Activated CD4-positive, alpha-beta T cell treated with anti-CD3 and anti-CD28 coated beads for 36 hours (primary cell): ENCODE measurements at regions not wholly inside any gene's neighbourhood (a gene's known extent, or its start where the extent isn't known, plus 50 kb on each side); places are given as distances from the start of the nearest gene placed in this dataset.

Source experiments
- ATAC-seq: fragments of 200-7000 bp; cut with Tn5 transposase; one replicate; pipeline ENCODE4 v1.10.0; 2021; ENCODE audit warnings: mild to moderate bottlenecking, moderate library complexity
- CTCF ChIA-PET: fragments of 350-600 bp; sonication (Branson Sonifier 250); formaldehyde crosslinking; loops from one replicate; lab custom pipeline; 2021; ENCODE audit warnings: antibody characterized with exemption; lab: Charles Lee
- POLR2A ChIA-PET: fragments of 350-600 bp; sonication (Branson Sonifier 250); formaldehyde crosslinking; loops from one replicate; lab custom pipeline; 2021; ENCODE audit warnings: antibody characterized with exemption, inconsistent platforms; lab: Charles Lee
- DNase-seq: peaks from one replicate; pipeline ENCODE4 v3.0.0-alpha.2; 2020
- H3K27ac Mint-ChIP-seq: one replicate; pipeline ENCODE4 v1.8.0; 2021; ENCODE audit warnings: mixed read lengths
- H3K27me3 Mint-ChIP-seq: one replicate; pipeline ENCODE4 v1.8.0; 2021; ENCODE audit warnings: mixed read lengths
- H3K36me3 Mint-ChIP-seq: one replicate; pipeline ENCODE4 v1.8.0; 2021; ENCODE audit warnings: low read depth, mixed read lengths
- H3K4me1 Mint-ChIP-seq: one replicate; pipeline ENCODE4 v1.8.0; 2021; ENCODE audit warnings: mixed read lengths
- H3K4me3 Mint-ChIP-seq: one replicate; pipeline ENCODE4 v1.8.0; 2021; ENCODE audit warnings: mild to moderate bottlenecking, moderate library complexity, mixed read lengths
- H3K9me3 Mint-ChIP-seq: one replicate; pipeline ENCODE4 v1.8.0; 2021; ENCODE audit warnings: low read depth, mixed read lengths
- intact Hi-C, 2 experiments: fragments of 100-400 bp; cut with DNase I in 1 of 2; cut with micrococcal nuclease in 1 of 2; formaldehyde crosslinking; loops; one replicate each; pipeline versions ENCODE4 v1.14.2 to v1.15.1; 2022 to 2024; cut with DNase I, micrococcal nuclease

DNA sequence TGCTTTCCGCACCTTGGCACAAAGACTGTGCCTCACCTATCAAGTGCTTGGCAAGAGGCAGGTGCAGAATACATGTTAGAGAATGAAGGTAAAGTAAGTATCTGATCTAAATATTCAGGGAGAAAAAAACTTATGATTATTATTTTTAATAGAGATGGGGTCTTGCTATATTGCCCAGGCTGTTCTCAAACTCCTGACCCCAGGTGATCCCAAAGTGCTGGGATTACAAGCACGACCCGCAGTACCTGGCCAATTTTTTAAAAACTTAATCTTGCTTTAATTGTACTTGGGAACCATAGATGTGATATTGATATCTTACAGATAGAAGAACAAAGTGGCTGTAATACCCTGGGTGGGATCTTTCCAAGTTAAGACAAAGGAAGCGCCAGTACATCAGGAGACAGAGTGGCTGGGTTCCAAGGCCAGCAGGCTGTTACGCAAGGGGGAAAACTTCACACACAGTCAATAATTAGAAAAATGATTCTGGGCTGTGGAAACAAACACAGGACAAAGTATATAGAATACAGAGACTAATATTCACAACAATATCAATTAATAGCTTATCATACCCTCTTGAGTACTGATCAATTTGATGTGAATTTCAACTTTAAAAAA, 58.6 kb upstream of the ATP1A1 start:
- no peak overlapping the region for H3K27ac Mint-ChIP-seq
- no peaks in the 10 kb centered on the region for H3K27me3 Mint-ChIP-seq
- H3K4me3 Mint-ChIP-seq = no peak overlapping the region
- intact Hi-C loops = no loop called here
- ATAC-seq = no peak
- no peaks in the 10 kb centered on the region for H3K9me3 Mint-ChIP-seq
- CTCF ChIA-PET = no interaction called here
- no peak for DNase-seq
- peaks cover 32% of the 10 kb centered on the region for H3K4me1 Mint-ChIP-seq
- no peaks in the 10 kb centered on the region for H3K36me3 Mint-ChIP-seq
- POLR2A ChIA-PET = no interaction called here

DNA sequence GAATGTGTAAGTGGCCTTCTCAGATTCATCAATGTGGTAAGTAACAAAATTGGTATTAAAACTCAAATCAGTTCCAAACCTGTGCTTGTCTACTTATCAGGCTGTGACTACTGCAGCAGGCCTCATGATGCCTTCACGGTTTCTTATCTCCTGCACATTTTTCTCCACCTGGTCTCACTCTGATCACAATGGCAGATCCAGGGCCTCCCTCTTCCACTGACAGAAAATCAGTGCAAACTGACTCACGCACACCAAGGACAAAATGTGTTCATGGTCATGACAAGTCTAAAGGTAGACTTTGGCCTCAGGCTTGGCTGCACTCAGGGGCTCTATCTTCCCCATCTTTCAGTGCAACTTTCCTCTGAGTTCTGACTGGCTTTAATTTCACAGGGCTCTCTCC, 56.7 kb upstream of the ATP1A1 start:
- Mint-ChIP-seq H3K9me3 (no peaks in the 10 kb centered on the region), H3K4me1 (peaks cover 35% of the 10 kb centered on the region), H3K27ac (no peak overlapping the region), H3K27me3 (no peaks in the 10 kb centered on the region), H3K36me3 (no peaks in the 10 kb centered on the region), H3K4me3 (no peak overlapping the region)
- intact Hi-C loops = no loop called here
- DNase-seq = no peak
- no peak for ATAC-seq
- POLR2A ChIA-PET = no interaction called here
- CTCF ChIA-PET = interaction anchor here (1.3 kb wide), 1 partner anchor 8 kb away, joined by 4 read pairs; no protein-coding TSS in a partner anchor

DNA sequence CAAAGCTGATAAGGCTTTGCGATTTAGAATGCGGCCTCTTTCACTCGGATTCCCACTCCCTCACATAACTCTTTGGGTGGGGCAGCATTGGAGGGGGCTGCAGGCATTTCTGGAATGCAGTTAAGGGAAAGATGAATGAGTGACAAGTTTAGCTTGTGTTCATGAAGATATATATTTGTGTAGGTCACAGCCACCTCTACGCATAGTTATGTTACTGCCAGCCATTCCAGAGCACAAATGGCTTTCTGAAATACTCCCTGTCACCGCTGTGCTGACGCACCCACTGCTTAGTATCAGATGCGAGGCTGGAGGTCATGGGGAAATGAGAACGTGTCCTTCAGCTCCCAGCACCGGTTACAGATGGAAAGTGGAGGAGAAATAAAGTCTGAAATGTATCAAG, 54.1 kb upstream of the ATP1A1 start:
- CTCF ChIA-PET = interaction anchor here (1.0 kb wide), 1 partner anchor 11 kb away, joined by 4 read pairs; no protein-coding TSS in a partner anchor

DNA sequence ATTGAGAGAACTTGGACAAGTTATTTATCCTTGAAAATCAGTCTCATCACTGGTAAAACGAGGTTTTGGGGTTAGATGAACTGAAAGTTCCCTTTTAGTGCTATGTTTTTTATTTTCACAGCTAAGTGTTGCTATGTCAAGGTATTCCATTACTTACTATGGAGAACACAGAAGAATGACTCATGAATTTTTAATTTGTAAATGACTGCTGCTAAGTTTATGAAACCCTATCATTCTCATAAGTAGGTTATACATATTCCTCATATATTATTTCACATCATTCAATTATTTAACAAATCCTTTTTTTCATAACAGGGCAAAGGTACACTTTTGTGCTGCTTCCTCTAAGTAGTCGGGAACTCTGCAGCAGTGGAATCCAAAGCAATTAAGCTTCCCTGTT, 52.2 kb upstream of the ATP1A1 start:
- no peak for DNase-seq
- intact Hi-C loops = no loop called here
- Mint-ChIP-seq H3K27ac (no peak overlapping the region), H3K4me3 (no peak overlapping the region), H3K27me3 (no peaks in the 10 kb centered on the region), H3K4me1 (peaks cover 64% of the 10 kb centered on the region), H3K9me3 (no peaks in the 10 kb centered on the region), H3K36me3 (no peaks in the 10 kb centered on the region)
- ChIA-PET CTCF (interaction anchor here (0.8 to 2.7 kb wide), 3 partner anchors 23 to 1689 kb away, joined by 3 to 9 read pairs (median 3); no protein-coding TSS in a partner anchor), POLR2A (no interaction called here)
- ATAC-seq = no peak

More for the DNA sequence above, 54.1 kb upstream of the ATP1A1 start:
- Mint-ChIP-seq H3K9me3 (no peaks in the 10 kb centered on the region), H3K4me3 (no peak overlapping the region), H3K27me3 (no peaks in the 10 kb centered on the region), H3K36me3 (no peaks in the 10 kb centered on the region), H3K27ac (no peak overlapping the region), H3K4me1 (peaks cover 49% of the 10 kb centered on the region)
- DNase-seq (no peak), ATAC-seq (no peak)
- POLR2A ChIA-PET = no interaction called here
- intact Hi-C loops = no loop called here

DNA sequence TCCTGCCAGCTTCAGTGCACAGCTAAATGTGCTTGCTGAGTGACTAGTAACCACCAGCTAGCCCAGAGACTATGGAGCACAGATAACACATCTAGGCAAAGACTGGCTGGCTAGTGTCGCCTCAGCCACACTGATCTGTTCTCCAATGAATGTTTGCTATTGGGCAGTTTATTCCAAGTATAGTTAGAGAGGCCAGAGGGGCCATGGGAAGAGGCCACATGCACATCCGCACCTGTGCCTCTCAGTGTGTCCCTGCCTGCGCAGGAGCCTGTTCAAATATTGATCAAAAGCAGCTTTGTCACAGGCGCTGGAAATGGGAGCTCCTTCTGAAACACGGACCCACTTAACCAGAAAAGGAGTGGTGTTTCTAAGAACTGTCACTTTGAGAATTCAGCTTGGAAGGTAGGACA, 51.3 kb upstream of the ATP1A1 start:
- H3K4me1 Mint-ChIP-seq = peaks cover 66% of the 10 kb centered on the region
- ChIA-PET CTCF (interaction anchor here (1.0 to 2.7 kb wide), 3 partner anchors 54 to 178 kb away, joined by 3 to 9 read pairs (median 7); no protein-coding TSS in a partner anchor), POLR2A (no interaction called here)
- no peaks in the 10 kb centered on the region for H3K9me3 Mint-ChIP-seq
- DNase-seq (no peak), ATAC-seq (no peak)
- no peaks in the 10 kb centered on the region for H3K27me3 Mint-ChIP-seq
- peak overlapping the region; percentile 0 for H3K27ac Mint-ChIP-seq
- H3K4me3 Mint-ChIP-seq = no peak overlapping the region
- intact Hi-C loops = no loop called here
- H3K36me3 Mint-ChIP-seq = no peaks in the 10 kb centered on the region

DNA sequence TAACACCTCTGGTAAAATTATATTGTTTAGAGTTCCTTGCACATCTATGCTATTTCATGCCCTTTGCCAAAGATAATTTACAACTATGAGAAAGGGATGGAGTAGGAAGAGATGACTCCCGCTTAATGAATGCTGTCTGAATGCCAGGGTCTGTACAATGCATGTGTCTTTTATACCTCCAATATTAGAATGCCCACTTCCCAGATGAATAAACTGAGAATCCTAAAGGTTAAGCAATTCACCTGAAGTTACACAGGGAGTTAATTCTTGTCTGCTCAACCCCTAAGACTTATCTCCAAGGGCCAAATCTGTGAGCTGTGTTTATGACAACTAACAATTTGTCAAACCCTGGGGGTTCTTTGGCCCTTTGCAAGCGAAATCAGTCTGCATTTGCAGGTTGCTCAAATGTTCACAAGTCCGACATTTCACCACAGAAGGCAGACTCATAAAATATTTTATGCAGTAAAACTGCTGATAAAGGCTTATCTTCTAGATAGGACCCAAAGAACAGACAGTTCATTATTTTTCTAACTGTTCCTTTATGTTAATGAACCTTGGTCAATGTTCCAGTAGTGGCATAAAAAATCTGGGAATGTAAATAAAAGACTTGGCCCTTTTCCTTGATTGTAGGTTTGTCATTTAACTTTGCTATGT, 50.2 kb upstream of the ATP1A1 start:
- Mint-ChIP-seq H3K27me3 (no peaks in the 10 kb centered on the region), H3K4me1 (peaks cover 63% of the 10 kb centered on the region), H3K9me3 (no peaks in the 10 kb centered on the region), H3K27ac (no peak overlapping the region), H3K36me3 (no peaks in the 10 kb centered on the region), H3K4me3 (no peak overlapping the region)
- DNase-seq = no peak
- ChIA-PET CTCF (interaction anchor here (1.4 to 2.7 kb wide), 3 partner anchors 53 to 176 kb away, joined by 3 to 9 read pairs (median 7); no protein-coding TSS in a partner anchor), POLR2A (no interaction called here)
- intact Hi-C loops = no loop called here
- no peak for ATAC-seq
